Kidney (tissue), 13 donors: ENCODE measurements at regions not wholly inside any gene's neighbourhood (a gene's known extent, or its start where the extent isn't known, plus 50 kb on each side); places are given as distances from the start of the nearest gene placed in this dataset.

Experiments
- DNase-seq, 5 donors: peaks; one replicate each; pipeline ENCODE4 v3.0.0-alpha.2; 2013 to 2020
- FAIRE-seq: peaks from 2 replicates; lab custom pipeline; 2012; peaks lifted over from hg19 to GRCh38; lab: Jason Lieb, UNC
- H3K27ac ChIP-seq, 2 donors: one replicate each; pipeline ENCODE4 v1.7.0; 2013; ENCODE audit warnings: low read depth in 2 of 2, low read length in 2 of 2, inconsistent platforms in 1 of 2
- H3K27me3 ChIP-seq: one replicate; pipeline ENCODE4 v1.7.1; 2013; ENCODE audit warnings: low read length, inconsistent platforms; ENCODE audit not compliant: control insufficient read depth, insufficient read depth
- H3K36me3 ChIP-seq, 3 donors: one replicate each; pipeline versions ENCODE4 v1.7.0 to v1.7.1; 2013; ENCODE audit warnings: low read length in 3 of 3, control low read depth in 1 of 3, inconsistent platforms in 1 of 3; ENCODE audit not compliant: insufficient read depth in 3 of 3, control insufficient read depth in 2 of 3
- H3K4me1 ChIP-seq, 3 donors: one replicate each; pipeline versions ENCODE4 v1.7.0 to v1.7.1; 2013; ENCODE audit warnings: low read length in 3 of 3, inconsistent platforms in 1 of 3, low read depth in 1 of 3; ENCODE audit not compliant: control insufficient read depth in 2 of 3, insufficient read depth in 2 of 3
- H3K4me3 ChIP-seq, 3 donors: one replicate each; pipeline versions ENCODE4 v1.7.0 to v1.8.1; 2013; ENCODE audit warnings: low read length in 3 of 3, control low read depth in 1 of 3, inconsistent platforms in 1 of 3
- H3K9ac ChIP-seq, 3 donors: one replicate each; pipeline versions ENCODE4 v1.7.0 to v1.7.1; 2013; ENCODE audit warnings: low read length in 3 of 3, control low read depth in 1 of 3, inconsistent platforms in 1 of 3
- H3K9me3 ChIP-seq, 3 donors: one replicate each; pipeline versions ENCODE4 v1.7.0 to v1.7.1; 2013; ENCODE audit warnings: low read length in 3 of 3, control low read depth in 1 of 3, inconsistent platforms in 1 of 3; ENCODE audit not compliant: control insufficient read depth in 2 of 3, insufficient read depth in 1 of 3
- CTCF ChIP-seq: IDR thresholded peaks from 3 replicates; pipeline ENCODE4 v1.5.1; 2012; ENCODE audit warnings: mild to moderate bottlenecking, moderate library complexity, borderline replicate concordance; ENCODE audit not compliant: insufficient read depth; ENCODE audit errors: extremely low read depth
- intact Hi-C: fragments of 100-400 bp; cut with DNase I; formaldehyde crosslinking; loops from one replicate; pipeline ENCODE4 v1.11.1; 2022
- donor health status: control.
- donor health status: control.
- donor health status: control.
- donor health status: control.
- donor health status: control.
- donor health status: DM: yes; HTN: yes; CAD: no.
- donor health status: Normal renal cell carcinoma (clear cell type).

- FAIRE-seq, result no peak
- Histone ChIP-seq H3K36me3 (no peaks in the 10 kb centered on the region), H3K4me1 (no peaks in the 10 kb centered on the region), H3K9ac (no peak overlapping the region), H3K27me3 (no peaks in the 10 kb centered on the region), H3K9me3 (peaks cover 0 to 2% (median 0%) of the 10 kb centered on the region in 3 donors), H3K4me3 (no peak overlapping the region), H3K27ac (no peak overlapping the region)
- intact Hi-C loops, result no loop called here
- TF ChIP-seq CTCF, result no peak
- DNase-seq, result peak in 4 of 5 donors; percentile 62 to 83 (median 72)
These were observed 96.8 kb upstream of the ATXN1 start for GRCh38 chr6:16857969-16858592.

- FAIRE-seq, result no peak
- no peak for TF ChIP-seq CTCF
These were observed 94.2 kb upstream of the ATXN1 start for GRCh38 chr6:16855460-16855859.

GRCh38 chr6:16854986-16855385 lies 93.7 kb upstream of the ATXN1 start:
- no peak overlapping the region for H3K9ac ChIP-seq
- TF ChIP-seq CTCF, result no peak
- H3K36me3 ChIP-seq, result no peaks in the 10 kb centered on the region
- no peak overlapping the region for H3K4me3 ChIP-seq
- FAIRE-seq (no peak), DNase-seq (peak in 1 of 5 donors; percentile 7)
- intact Hi-C loops, result no loop called here
- no peaks in the 10 kb centered on the region for H3K4me1 ChIP-seq
- H3K27me3 ChIP-seq, result no peaks in the 10 kb centered on the region
- H3K27ac ChIP-seq, result no peak overlapping the region
- peaks cover 0 to 2% (median 0%) of the 10 kb centered on the region in 3 donors for H3K9me3 ChIP-seq

More at GRCh38 chr6:16855460-16855859, 94.2 kb upstream of the ATXN1 start:
- DNase-seq, result no peak
- Histone ChIP-seq H3K36me3 (no peaks in the 10 kb centered on the region), H3K27me3 (no peaks in the 10 kb centered on the region), H3K27ac (no peak overlapping the region), H3K9ac (no peak overlapping the region), H3K9me3 (peaks cover 0 to 2% (median 0%) of the 10 kb centered on the region in 3 donors), H3K4me1 (no peaks in the 10 kb centered on the region), H3K4me3 (no peak overlapping the region)
- intact Hi-C loops, result no loop called here

- H3K9ac ChIP-seq, result no peak overlapping the region
- intact Hi-C loops, result no loop called here
- no peaks in the 10 kb centered on the region for H3K4me1 ChIP-seq
- no peak overlapping the region for H3K27ac ChIP-seq
- no peak for TF ChIP-seq CTCF
- H3K36me3 ChIP-seq, result no peaks in the 10 kb centered on the region
- H3K4me3 ChIP-seq, result no peak overlapping the region
- H3K27me3 ChIP-seq, result no peaks in the 10 kb centered on the region
- H3K9me3 ChIP-seq, result peaks cover 0 to 2% (median 0%) of the 10 kb centered on the region in 3 donors
- no peak for FAIRE-seq
- DNase-seq, result no peak
These were observed 91.4 kb upstream of the ATXN1 start for GRCh38 chr6:16852671-16853070.
